Nephron (organoid): ENCODE measurements at regions not wholly inside any gene's neighbourhood (a gene's known extent, or its start where the extent isn't known, plus 50 kb on each side); places are given as distances from the start of the nearest gene placed in this dataset.
"Not testable (repeated sequence)": the region's sequence is repeated elsewhere in the genome, so short reads cannot be mapped to it uniquely, and the experiment has no call there.

ENCODE experiments used
- H3K27ac Mint-ChIP-seq, 3 experiments: 2 replicates each; pipeline ENCODE4 v1.8.0; 2020; ENCODE audit warnings: mixed read lengths in 3 of 3, mild to moderate bottlenecking in 2 of 3, moderate library complexity in 1 of 3
- H3K27me3 Mint-ChIP-seq: 2 replicates; pipeline ENCODE4 v1.8.0; 2021; ENCODE audit warnings: low read depth, mild to moderate bottlenecking, moderate library complexity, mixed read lengths
- H3K36me3 Mint-ChIP-seq: 2 replicates; pipeline ENCODE4 v1.8.0; 2020; ENCODE audit warnings: low read depth, mixed read lengths
- H3K4me1 Mint-ChIP-seq: 2 replicates; pipeline ENCODE4 v1.8.0; 2020; ENCODE audit warnings: mixed read lengths
- H3K4me3 Mint-ChIP-seq, 3 experiments: 2 replicates each; pipeline ENCODE4 v1.8.0; 2020; ENCODE audit warnings: mild to moderate bottlenecking in 3 of 3, mixed read lengths in 3 of 3, moderate library complexity in 2 of 3
- H3K9me3 Mint-ChIP-seq: 2 replicates; pipeline ENCODE4 v1.8.0; 2020; ENCODE audit warnings: mixed read lengths
- TF ChIP-seq, protein P1 (sequence below), 3 experiments: fragments of 200-600 bp; sonication (generic); IDR thresholded peaks; one replicate each; pipeline ENCODE4 v1.5.0; 2021; ENCODE audit warnings: antibody characterized with exemption in 3 of 3; ENCODE audit not compliant: unreplicated experiment in 3 of 3

DNA sequence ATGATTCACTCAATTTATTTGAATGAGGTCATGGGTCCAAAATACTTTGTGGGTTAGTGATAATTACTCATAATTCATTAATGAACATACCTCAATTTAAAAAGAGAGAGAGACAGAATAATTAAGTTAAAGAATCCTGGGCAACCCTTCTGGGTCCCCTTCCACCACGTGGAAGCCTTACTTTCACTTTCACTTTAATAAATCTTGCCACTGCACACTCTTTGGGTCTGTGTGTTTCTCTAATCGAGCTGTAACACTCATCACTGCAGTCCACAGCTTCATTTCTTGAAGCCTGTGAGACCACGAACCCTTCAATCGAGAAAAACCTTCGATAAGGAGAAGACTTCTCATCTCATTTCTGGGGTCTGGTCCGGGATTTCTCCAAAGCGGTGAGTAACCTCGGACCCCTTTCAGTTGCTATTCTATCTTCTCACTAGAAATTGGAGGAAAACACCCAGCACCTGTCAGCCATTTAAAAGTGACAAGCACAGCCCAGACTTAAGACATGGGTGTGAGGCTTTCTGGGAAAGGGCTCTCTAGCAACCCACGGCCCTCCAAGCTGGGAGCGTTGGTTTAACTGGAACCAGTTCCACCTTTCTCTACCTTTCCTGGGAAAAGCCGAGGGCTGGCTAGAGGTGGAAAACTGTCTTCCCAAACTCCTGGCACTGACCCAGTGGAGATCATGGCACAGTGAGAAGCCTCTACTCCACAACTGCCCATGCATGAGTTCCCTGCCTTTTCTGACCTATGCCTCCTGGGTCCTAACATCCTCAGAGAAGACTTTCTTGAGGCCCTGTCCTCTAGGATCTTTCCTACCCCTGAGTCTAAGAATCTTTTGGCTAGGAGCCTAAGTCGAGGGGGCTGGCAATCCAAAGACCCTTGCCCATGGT, 148.8 kb upstream of the ATF7IP start:
- peaks cover 9% of the 10 kb centered on the region for H3K9me3 Mint-ChIP-seq
- peak overlapping the region in 1 of 3 experiments; percentile 45 for H3K4me3 Mint-ChIP-seq
- peak overlapping the region; percentile 26 to 78 (median 27) for H3K27ac Mint-ChIP-seq
- peaks cover 44% of the 10 kb centered on the region for H3K4me1 Mint-ChIP-seq
- TF ChIP-seq, protein P1, sequence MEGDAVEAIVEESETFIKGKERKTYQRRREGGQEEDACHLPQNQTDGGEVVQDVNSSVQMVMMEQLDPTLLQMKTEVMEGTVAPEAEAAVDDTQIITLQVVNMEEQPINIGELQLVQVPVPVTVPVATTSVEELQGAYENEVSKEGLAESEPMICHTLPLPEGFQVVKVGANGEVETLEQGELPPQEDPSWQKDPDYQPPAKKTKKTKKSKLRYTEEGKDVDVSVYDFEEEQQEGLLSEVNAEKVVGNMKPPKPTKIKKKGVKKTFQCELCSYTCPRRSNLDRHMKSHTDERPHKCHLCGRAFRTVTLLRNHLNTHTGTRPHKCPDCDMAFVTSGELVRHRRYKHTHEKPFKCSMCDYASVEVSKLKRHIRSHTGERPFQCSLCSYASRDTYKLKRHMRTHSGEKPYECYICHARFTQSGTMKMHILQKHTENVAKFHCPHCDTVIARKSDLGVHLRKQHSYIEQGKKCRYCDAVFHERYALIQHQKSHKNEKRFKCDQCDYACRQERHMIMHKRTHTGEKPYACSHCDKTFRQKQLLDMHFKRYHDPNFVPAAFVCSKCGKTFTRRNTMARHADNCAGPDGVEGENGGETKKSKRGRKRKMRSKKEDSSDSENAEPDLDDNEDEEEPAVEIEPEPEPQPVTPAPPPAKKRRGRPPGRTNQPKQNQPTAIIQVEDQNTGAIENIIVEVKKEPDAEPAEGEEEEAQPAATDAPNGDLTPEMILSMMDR (IDR thresholded peaks at IDR 0.05; ENCODE audit: unreplicated experiment in 3 of 3), result no peak
- no peaks in the 10 kb centered on the region for H3K36me3 Mint-ChIP-seq
- no peaks in the 10 kb centered on the region for H3K27me3 Mint-ChIP-seq

GRCh38 chr12:14219156-14219555, 146.3 kb upstream of the ATF7IP start:
- TF ChIP-seq, protein P1 (IDR thresholded peaks at IDR 0.05; ENCODE audit: unreplicated experiment in 3 of 3), result no peak
- peaks cover 9% of the 10 kb centered on the region for H3K9me3 Mint-ChIP-seq
- H3K4me3 Mint-ChIP-seq, result no peak overlapping the region
- no peaks in the 10 kb centered on the region for H3K36me3 Mint-ChIP-seq
- H3K27ac Mint-ChIP-seq, result no peak overlapping the region
- H3K4me1 Mint-ChIP-seq, result peaks cover 24% of the 10 kb centered on the region
- no peaks in the 10 kb centered on the region for H3K27me3 Mint-ChIP-seq

DNA sequence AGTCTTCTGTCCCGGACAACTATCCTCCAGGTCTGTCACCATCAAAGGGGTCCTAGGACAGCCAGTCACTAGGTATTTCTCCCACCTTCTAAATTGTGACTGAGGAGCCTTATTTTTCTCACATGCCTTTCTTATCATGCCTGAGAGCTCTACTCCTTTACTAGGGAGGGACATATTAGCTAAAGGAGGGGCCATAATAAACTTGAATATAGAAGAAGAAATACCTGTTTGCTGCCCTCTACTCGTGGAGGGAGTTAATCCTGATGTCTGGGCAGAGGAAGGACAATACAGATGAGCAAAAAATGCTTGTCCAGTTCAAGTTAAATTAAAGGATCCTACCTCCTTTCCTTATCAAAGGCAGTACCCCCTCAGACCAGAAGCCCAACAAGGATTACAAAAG, 145.8 kb upstream of the ATF7IP start:
- H3K4me1 Mint-ChIP-seq, result peaks cover 19% of the 10 kb centered on the region
- not testable (repeated sequence) for H3K4me3 Mint-ChIP-seq, H3K36me3 Mint-ChIP-seq, H3K9me3 Mint-ChIP-seq, H3K27ac Mint-ChIP-seq, H3K27me3 Mint-ChIP-seq

GRCh38 chr12:14225064-14225463, 140.4 kb upstream of the ATF7IP start:
- H3K36me3 Mint-ChIP-seq, result no peaks in the 10 kb centered on the region
- TF ChIP-seq, protein P1 (IDR thresholded peaks at IDR 0.05; ENCODE audit: unreplicated experiment in 3 of 3), result no peak
- no peaks in the 10 kb centered on the region for H3K4me1 Mint-ChIP-seq
- peaks cover 14% of the 10 kb centered on the region for H3K9me3 Mint-ChIP-seq
- no peaks in the 10 kb centered on the region for H3K27me3 Mint-ChIP-seq
- no peak overlapping the region for H3K27ac Mint-ChIP-seq
- H3K4me3 Mint-ChIP-seq, result no peak overlapping the region

GRCh38 chr12:14235176-14235575, 130.3 kb upstream of the ATF7IP start:
- peaks cover 15% of the 10 kb centered on the region for H3K4me1 Mint-ChIP-seq
- not testable (repeated sequence) for H3K27me3 Mint-ChIP-seq, H3K4me3 Mint-ChIP-seq, H3K27ac Mint-ChIP-seq
- H3K36me3 Mint-ChIP-seq, result peaks cover 16% of the 10 kb centered on the region
- peaks cover 32% of the 10 kb centered on the region for H3K9me3 Mint-ChIP-seq

GRCh38 chr12:14236641-14237040, 128.8 kb upstream of the ATF7IP start:
- peaks cover 21% of the 10 kb centered on the region for H3K36me3 Mint-ChIP-seq
- H3K4me1 Mint-ChIP-seq, result peaks cover 21% of the 10 kb centered on the region
- H3K27me3 Mint-ChIP-seq, H3K4me3 Mint-ChIP-seq, H3K27ac Mint-ChIP-seq: not testable (repeated sequence)
- peaks cover 30% of the 10 kb centered on the region for H3K9me3 Mint-ChIP-seq

GRCh38 chr12:14238221-14238792, 127.2 kb upstream of the ATF7IP start:
- H3K36me3 Mint-ChIP-seq, result peaks cover 16% of the 10 kb centered on the region
- peaks cover 21% of the 10 kb centered on the region for H3K4me1 Mint-ChIP-seq
- peaks cover 20% of the 10 kb centered on the region for H3K9me3 Mint-ChIP-seq
- H3K4me3 Mint-ChIP-seq, result no peak overlapping the region
- peak overlapping the region in 1 of 3 experiments; percentile 28 for H3K27ac Mint-ChIP-seq
- H3K27me3 Mint-ChIP-seq, result peaks cover 7% of the 10 kb centered on the region
- TF ChIP-seq, protein P1 (IDR thresholded peaks at IDR 0.05; ENCODE audit: unreplicated experiment in 3 of 3), result peak; percentile 57 to 77 (median 64)
